RKO (cell line): ENCODE measurements at regions not wholly inside any gene's neighbourhood (a gene's known extent, or its start where the extent isn't known, plus 50 kb on each side); places are given as distances from the start of the nearest gene placed in this dataset.
"Not testable (repeated sequence)": the region's sequence is repeated elsewhere in the genome, so short reads cannot be mapped to it uniquely, and the experiment has no call there.

ENCODE experiments used
- DNase-seq: peaks from one replicate; pipeline ENCODE4 v3.0.0-alpha.2; 2016; ENCODE audit warnings: low spot score

DNA sequence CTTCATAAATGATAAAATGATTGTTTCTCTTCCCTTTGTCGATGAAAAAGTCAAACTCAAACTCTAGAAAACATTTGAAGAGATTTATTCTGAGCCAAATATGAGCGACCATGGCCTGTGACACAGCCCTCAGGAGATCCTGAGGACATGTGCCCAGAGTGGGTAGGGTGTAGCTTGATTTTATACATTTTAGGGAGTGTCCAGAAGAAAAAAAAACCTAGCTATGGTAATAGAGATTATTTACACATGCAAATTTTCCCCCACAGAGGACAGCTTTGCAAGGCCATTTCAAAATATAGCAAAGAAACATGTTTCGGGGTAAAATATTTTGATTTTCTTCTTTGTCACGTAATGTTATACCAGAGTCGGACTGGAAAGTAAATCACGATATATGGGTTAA, 92.4 kb upstream of the TRIB2 start:
- no peak for DNase-seq

DNA sequence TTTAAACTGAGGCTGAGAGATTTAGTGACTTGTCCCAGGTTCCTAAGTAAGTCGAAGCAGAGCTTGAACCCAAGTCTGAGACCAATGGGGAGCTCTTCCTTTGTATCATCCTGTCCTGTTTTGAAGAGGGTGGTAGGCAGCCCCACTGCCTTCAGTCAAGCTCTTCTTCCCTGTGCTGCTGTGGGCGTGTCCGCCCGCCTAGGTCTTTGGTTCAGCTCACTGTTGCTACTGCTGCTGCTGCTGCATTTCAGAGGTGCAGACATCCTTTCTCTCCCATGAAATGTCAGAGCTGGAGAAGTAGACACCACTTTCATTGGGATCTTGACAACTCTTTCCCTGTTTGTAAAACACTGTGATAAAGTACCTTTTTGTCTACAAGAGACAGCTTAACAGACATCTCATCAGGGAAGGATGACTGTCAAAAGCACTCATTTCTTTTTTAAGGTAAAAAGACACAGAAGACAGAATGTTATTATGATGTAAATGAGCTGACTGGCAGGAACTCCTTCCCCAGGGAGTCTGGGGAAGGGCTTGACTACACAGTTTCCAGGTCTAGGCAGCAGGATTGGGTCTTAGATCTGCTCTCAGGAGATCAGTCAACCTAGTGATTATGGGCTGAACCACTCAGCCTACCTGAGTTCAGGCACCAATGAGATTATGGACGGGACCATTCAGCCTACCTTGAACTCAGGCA, 91.7 kb upstream of the TRIB2 start:
- DNase-seq = no peak

DNA sequence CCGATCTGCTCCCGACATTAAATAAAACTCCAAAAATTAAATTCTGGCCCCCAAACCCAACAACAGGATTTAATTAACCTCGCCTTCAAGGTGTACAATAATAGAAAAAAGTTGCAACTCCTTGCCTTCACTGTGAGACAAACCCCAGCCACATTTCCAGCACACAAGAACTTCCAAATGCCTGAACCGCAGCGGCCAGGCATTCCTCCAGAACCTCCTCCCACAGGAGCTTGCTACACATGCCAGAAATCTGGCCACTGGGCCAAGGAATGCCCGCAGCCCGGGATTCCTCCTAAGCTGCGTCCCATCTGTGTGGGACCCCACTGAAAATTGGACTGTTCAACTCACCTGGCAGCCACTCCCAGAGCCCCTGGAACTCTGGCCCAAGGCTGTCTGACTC, 88.2 kb upstream of the TRIB2 start:
- not testable (repeated sequence) for DNase-seq

DNA sequence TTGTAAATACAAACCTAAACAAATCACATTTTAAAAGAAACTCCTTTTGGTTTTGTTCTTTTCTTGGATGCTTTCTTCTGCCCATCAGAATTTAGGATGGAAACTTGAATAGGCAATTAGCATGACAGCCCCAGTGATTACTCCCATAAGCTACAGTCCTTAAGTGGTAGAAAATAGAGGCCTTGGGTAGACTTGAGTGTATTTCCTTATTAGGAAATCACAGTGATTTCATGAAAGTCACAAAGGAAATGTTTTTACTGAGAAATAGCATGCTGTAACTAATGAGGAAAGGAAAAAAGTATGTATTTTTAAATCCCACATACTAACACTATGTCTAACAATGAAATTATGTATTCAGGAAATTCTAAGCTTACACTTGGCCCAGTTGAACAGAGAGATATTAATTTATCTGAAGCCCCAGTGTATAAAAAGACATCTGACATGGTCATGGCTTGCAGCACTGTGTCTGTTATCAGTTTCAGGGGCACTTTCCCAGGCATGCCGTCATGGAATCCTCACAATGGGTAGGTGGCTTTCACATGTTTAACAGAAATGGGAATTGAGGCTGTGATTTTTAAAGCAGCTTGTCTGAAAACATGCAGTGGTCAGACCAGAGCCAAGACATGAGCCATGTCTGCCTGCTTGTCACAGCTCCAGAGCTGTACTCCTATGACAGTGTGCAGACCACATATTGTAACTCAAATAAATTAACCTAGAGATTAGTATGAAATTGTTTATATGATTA, 79.7 kb upstream of the TRIB2 start:
- DNase-seq = no peak

DNA sequence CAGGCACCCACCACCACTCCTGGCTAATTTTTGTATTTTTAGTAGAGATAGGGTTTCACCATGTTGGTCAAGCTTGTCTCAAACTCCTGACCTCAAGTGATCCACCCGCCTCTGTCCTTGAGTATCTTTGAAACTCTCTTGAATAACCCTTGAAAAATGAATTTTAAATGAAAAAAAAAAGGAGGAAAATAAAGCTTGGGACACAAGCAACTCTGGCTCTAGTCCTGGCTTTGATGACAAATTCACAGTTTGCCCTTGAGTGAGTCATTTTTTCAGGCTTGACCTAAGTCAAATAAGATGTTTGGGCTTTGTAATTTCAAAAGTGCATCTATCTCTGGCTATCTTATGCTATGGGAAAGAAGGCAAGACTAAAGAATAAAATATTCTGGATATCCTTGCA, 79.0 kb upstream of the TRIB2 start:
- DNase-seq = no peak

DNA sequence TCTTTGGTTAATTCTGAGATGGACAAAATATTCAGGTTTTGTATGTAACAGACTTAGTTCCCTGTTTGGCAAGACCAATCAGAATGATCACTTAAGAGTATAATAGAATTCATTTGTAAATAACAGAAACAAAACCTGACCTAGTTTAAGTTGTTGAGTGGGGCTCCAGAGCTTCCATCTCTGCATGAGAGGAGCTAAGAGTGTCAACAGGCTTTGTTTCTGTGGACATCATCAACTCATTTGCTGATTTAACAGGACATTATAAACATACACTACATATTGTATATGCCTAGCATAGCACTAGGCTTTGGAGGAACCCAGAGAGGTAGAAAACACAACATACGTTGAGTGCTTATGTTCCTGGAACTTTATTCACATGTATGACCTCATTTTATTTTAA, 75.3 kb upstream of the TRIB2 start:
- DNase-seq = no peak

DNA sequence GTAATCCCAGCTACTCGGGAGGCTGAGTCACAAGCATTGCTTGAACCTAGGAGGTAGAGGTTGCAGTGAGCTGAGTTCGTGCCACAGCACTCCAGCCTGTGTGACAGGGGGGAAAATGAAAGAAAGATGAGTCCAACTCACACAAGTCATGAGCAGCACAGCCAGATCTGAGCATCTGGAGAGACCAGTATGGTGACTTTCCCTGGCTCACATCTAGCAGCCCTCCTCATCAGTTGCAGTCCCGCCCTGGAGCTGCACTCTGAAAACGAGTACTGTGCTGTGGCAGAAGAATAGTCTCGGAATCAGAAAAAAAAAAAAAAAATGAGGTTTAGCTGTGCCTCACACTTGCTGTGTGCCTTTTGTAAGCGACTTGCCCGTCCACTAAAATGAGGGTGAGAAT, 74.4 kb upstream of the TRIB2 start:
- no peak for DNase-seq

DNA sequence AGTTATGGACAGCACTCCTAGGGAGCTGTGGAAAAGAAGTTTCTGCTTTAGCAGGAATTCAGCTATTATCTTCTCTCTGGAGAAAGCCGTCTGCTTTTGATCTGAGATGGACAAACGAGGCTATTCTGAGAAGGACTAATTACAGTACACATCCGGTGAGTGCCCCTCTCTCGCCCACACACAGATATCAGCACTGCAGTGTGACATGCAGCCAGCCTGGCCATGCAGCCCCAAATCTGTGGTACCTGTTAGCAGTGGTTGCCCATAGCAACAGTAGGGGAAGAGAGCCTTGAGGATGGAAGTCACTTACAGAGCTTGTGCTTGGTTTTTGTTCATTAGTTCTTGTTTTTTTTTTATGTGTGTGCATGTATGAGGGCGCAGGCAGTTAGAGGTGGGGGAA, 73.9 kb upstream of the TRIB2 start:
- DNase-seq = no peak

DNA sequence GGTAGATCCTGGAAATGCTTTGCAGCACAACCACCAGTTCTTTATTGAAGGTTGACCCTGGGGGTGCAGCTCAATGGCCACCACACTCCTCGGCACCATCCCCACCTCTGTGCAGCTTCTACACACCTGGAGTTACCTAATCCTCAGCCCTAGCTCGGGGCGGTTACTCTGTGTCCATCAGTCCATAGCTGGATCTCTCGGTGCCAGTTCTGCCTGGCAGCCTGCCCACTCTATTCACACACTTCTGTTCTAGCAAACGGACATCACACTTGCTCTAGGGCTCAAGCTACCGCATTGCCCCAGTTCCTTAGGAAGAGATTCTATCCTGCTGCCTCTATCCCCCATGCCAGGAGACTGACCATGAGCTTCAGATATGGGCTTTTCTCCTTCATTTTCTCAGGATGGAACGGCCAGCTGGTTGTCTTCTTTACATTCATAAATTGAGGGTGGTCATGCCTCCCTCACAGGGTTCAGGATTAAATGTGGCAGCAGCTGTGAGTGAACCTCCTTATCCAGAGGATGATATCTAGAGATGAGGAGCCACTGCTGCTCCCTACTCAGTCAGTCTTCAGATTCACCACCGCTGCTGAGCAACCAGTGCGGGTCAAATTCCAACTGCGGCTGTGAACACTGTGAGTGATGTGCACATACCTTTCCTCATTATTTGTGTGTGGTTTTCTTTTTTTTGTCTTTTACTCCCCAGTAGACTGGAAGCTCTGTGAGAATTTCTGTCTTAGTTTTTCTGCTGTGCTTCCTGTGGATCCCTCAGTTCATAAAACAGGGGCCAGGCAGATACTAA, 66.9 kb upstream of the TRIB2 start:
- DNase-seq = no peak

DNA sequence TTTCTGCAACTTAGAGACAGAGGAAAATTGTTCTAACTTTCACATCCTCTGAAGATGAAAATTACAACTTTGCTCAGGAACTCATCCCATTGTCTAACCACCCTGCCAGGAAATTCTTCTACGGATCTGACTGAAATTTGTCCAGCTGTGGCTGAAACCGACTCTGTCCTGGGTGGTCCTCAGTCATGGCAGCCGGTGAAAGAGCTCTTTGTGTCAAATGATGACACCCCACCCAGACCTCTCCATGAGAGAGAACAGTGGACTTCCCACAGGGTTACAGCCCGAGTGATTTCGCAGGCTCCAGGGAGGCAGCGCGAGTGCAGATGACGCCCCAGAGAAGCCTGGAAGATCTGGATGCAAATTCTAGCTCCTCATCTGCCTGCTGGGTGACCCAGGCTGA, 65.1 kb upstream of the TRIB2 start:
- DNase-seq = no peak

DNA sequence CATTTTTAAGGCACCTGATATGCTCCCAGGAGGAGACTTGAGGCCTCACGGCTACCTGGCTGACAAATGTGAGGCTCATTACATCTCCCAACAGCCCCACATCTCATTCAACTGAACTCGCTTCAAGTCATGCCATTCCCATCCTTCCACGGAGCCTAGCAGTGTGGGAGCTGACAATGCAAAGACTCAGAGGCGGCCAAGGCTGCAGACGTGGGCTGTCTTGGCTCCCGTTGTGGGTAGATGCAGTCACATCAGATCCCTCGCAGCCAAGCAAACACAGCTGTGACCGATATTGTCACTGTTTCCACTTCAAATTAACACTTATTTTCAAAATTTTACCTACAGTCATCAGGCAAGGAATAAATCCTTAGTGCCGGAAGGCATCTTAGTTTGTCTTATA, 64.0 kb upstream of the TRIB2 start:
- no peak for DNase-seq

DNA sequence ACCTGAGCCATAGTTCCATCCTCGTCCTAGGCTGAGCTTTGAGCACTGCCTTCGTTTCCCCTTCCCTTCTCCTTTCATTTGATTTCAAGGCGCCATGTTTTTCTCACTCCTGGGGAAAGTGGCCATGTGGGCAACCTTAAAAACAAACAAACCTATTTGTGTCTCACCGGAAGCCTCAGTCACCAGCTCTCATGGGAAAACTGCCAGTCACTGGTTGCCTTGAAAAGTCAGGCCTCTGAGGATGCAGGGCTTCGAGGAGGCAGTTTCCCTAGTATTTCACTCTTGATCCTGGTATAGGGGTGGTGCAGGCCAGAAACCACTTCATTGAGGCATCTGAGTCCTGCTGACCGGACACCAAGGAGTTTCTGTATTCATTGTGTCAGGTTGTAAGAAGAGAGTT, 59.2 kb upstream of the TRIB2 start:
- DNase-seq = no peak

DNA sequence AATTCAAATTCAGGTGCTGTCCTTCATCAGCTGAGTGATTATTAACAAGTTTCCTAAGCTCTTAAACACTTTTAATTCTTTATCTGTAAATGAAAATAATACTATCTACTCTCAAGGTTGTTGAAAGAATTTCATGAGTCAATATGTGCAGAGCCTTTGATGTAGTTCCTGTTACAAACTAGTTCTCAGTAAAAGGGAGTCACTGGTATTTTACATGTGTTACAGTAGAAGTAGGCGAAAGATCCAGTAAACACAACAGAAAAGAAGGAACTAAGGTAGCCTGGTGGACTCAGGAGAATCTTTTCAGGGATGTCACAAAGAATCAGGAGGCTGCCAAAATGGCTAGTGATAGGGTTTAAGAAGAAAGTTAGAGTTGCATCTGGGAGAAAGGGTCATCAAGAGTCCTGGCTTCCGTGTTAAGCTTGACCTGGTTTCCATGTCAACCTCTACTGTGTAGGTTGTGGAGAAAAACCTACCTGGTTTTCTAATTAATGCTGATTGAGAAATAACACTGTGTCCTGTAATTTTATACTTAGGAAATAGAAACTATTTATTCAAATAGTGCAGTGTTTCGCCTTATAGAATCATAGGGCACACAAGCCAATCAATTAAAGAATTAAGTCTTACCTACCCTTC, 58.3 kb upstream of the TRIB2 start:
- no peak for DNase-seq

DNA sequence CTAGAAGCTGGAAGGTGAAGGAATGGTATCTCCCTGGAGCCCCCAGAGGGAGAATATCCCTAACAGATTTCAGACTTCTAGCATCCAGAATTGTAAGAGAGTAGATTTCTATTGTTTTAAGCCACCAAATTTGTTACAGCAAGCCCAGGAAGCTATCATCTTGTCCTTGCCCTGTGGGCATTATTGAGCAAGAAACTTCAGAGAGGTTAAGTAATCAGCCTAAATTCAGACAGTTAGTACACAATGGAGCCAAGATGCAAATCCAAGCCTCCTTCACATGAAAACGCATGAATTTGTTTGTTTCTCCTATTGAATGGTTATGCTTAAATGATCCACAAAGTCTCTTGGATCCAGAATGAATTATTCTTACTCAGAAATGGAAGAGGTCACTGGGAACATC, 55.2 kb upstream of the TRIB2 start:
- DNase-seq = no peak

DNA sequence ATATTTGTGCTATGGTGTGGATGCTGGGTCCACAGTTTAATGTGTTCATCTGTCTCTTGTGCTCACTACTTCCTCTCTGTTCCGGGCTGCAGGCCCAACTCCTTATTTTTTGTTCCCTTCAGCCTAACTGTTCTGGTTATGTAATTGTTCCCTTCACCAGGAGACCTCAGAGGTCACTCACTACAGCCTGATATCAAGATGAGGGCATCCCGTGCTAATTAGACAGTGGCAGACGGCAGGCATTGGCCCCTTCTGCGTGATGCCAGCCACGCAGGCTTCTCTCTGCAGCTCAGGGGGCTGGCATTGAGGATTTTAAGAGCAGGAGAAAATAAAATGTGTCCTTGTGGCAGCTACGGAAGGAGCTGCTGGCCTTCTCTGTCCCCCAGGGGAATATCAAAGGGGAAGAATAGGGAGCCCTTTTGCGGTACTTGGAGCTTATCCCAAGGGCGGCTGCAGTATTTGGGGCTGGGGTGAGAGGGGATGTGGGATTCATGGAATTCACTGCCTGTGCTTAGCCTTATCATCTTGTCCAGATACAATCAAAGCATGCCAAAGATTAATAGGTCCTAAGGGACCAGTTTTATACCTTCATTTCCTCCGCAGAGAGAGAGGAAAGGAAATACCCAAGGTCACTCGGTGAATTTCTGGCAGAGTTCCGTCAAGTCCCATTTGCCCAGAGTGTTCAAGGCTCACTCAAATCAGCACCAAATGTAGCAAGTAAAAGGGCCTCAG, 53.3 kb upstream of the TRIB2 start:
- DNase-seq = no peak

DNA sequence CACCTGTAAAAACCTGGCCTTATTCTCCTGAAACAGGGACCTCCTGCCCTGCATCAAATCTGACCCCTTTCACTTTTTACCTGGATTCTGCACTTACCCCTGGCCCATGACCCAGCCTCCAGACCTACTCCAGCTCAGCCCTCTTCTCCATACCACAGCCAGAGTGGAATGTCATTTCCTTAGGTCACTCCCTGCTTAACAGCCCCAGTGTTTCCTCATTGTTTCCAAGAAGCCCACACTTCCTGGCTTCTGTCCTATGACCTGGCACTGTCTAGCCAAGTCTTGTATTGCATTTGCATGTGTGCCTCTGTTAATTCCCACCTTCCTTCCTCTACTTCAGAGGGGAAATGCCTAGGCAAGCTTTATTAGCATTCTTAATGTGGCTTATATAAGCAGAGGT, 51.4 kb upstream of the TRIB2 start:
- DNase-seq = no peak

DNA sequence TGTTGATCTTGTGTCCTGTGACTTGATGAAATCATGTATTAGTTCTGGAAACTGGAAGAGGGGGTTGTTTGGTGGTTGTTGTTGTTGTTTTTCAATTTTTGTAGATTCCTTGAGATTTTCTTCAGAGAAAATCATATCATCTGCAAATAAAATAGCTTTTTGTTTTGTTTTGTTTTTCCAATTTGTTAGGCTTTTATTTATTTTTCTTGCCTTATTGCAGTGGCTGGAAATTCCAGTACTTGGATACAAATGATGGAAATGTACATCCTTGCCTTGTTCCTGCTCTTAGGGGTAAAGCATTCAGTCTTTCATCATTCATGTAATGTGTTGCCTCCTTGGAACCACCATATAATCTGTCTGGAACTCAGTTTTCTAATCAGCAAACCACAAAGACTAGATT, 50.3 kb upstream of the TRIB2 start:
- no peak for DNase-seq
